ENCODE measurements at regions not wholly inside any gene's neighbourhood (a gene's known extent, or its start where the extent isn't known, plus 50 kb on each side); places are given as distances from the start of the nearest gene placed in this dataset.

- Histone ChIP-seq H3K79me2 (replicated peaks; ENCODE audit: insufficient read depth, low read length) (no peaks in the 10 kb centered on the region), H3F3A (ENCODE audit: insufficient read depth, low read length, poor library complexity, severe bottlenecking) (no peaks in the 10 kb centered on the region), H3K4me3 (ENCODE audit: low read length) (no peak overlapping the region), H3K27ac (ENCODE audit: low read length) (no peak overlapping the region), H3K4me2 (ENCODE audit: low read length) (no peak overlapping the region), H2AFZ (ENCODE audit: low read depth, low read length) (no peak overlapping the region), H3K36me3 (ENCODE audit: insufficient read depth, low read length) (no peaks in the 10 kb centered on the region), H3K9me2 (ENCODE audit: insufficient read depth, low read length) (no peaks in the 10 kb centered on the region), H3K27me3 (ENCODE audit: insufficient read depth, low read depth, low read length) (no peaks in the 10 kb centered on the region), H3K9me3 (ENCODE audit: low read length) (no peaks in the 10 kb centered on the region), H4K20me1 (ENCODE audit: insufficient read depth) (no peaks in the 10 kb centered on the region), H3K9ac (ENCODE audit: low read length) (no peak overlapping the region)
- no peak for TF ChIP-seq MXI1 (conservative IDR thresholded peaks at IDR 0.05; ENCODE audit: poor library complexity, severe bottlenecking)
- TF ChIP-seq RAD21 (conservative IDR thresholded peaks at IDR 0.05): no peak
- TF ChIP-seq TAF1 (IDR thresholded peaks at IDR 0.05; ENCODE audit: low read depth): no peak
- TF ChIP-seq POLR2AphosphoS5 (IDR thresholded peaks at IDR 0.05): no peak
- TF ChIP-seq CTCF (IDR thresholded peaks at IDR 0.05; ENCODE audit: poor library complexity, severe bottlenecking): no peak
- TF ChIP-seq EP300 (conservative IDR thresholded peaks at IDR 0.05; ENCODE audit: poor library complexity, severe bottlenecking): no peak
- no peak for TF ChIP-seq REST (IDR thresholded peaks at IDR 0.05; ENCODE audit: borderline replicate concordance)
- no peak for TF ChIP-seq SMC3 (conservative IDR thresholded peaks at IDR 0.05; ENCODE audit: poor library complexity)
- TF ChIP-seq EZH2 (IDR thresholded peaks at IDR 0.05; ENCODE audit: borderline replicate concordance, insufficient read depth, low read length, poor library complexity, severe bottlenecking): no peak
Observed at GRCh38 chr13:111472083-111472482, 151.6 kb downstream of the TEX29 start.

- Histone ChIP-seq H2AFZ (ENCODE audit: low read depth, low read length) (no peak overlapping the region), H3K9me2 (ENCODE audit: insufficient read depth, low read length) (no peaks in the 10 kb centered on the region), H3K9ac (ENCODE audit: low read length) (no peak overlapping the region), H3K79me2 (replicated peaks; ENCODE audit: insufficient read depth, low read length) (no peaks in the 10 kb centered on the region), H3K27ac (ENCODE audit: low read length) (no peak overlapping the region), H3K27me3 (ENCODE audit: insufficient read depth, low read depth, low read length) (no peaks in the 10 kb centered on the region), H3K4me3 (ENCODE audit: low read length) (no peak overlapping the region), H4K20me1 (ENCODE audit: insufficient read depth) (no peaks in the 10 kb centered on the region), H3K36me3 (ENCODE audit: insufficient read depth, low read length) (no peaks in the 10 kb centered on the region), H3F3A (ENCODE audit: insufficient read depth, low read length, poor library complexity, severe bottlenecking) (no peaks in the 10 kb centered on the region), H3K9me3 (ENCODE audit: low read length) (no peaks in the 10 kb centered on the region), H3K4me2 (ENCODE audit: low read length) (no peak overlapping the region)
- TF ChIP-seq MXI1 (conservative IDR thresholded peaks at IDR 0.05; ENCODE audit: poor library complexity, severe bottlenecking): no peak
- no peak for TF ChIP-seq TAF1 (IDR thresholded peaks at IDR 0.05; ENCODE audit: low read depth)
- no peak for TF ChIP-seq EZH2 (IDR thresholded peaks at IDR 0.05; ENCODE audit: borderline replicate concordance, insufficient read depth, low read length, poor library complexity, severe bottlenecking)
- no peak for TF ChIP-seq POLR2AphosphoS5 (IDR thresholded peaks at IDR 0.05)
- TF ChIP-seq SMC3 (conservative IDR thresholded peaks at IDR 0.05; ENCODE audit: poor library complexity): no peak
- TF ChIP-seq EP300 (conservative IDR thresholded peaks at IDR 0.05; ENCODE audit: poor library complexity, severe bottlenecking): no peak
- no peak for TF ChIP-seq REST (IDR thresholded peaks at IDR 0.05; ENCODE audit: borderline replicate concordance)
- TF ChIP-seq CTCF (IDR thresholded peaks at IDR 0.05; ENCODE audit: poor library complexity, severe bottlenecking): no peak
- no peak for TF ChIP-seq RAD21 (conservative IDR thresholded peaks at IDR 0.05)
Observed at GRCh38 chr13:111472559-111473460, 152.4 kb downstream of the TEX29 start.
